ENCODE measurements at regions not wholly inside any gene's neighbourhood (a gene's known extent, or its start where the extent isn't known, plus 50 kb on each side); places are given as distances from the start of the nearest gene placed in this dataset.

DNA sequence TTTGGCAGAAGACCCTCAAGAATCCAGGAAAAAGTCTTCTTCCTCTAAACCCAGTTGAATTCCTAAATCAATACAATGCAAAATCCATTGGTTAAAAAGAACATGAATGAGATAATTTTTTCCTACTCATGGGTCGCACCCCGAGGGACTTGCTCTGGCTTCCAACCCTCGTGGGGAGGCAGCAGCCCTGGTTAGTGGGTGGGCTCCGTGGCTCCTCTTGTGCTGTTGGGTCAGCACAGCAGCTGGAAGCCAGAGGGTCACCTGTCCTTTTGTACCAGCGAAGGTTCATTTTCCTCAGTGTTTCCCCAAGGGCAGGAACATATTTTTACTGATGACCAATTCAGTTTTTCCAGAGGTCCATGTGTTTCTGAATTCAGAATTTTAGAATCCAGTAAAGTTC, 120.6 kb upstream of the S1PR3 start:
- TF ChIP-seq CTCF (IDR thresholded peaks at IDR 0.05; ENCODE audit: low read depth, low read length) (no peak), POLR2A (IDR thresholded peaks at IDR 0.05; ENCODE audit: extremely low read depth, insufficient read length) (no peak), MYC (IDR thresholded peaks at IDR 0.05; ENCODE audit: low read depth, low read length) (no peak), MAX (IDR thresholded peaks at IDR 0.05; ENCODE audit: low read depth, low read length) (no peak)

Data from NB4 (cell line).